ENCODE measurements at regions not wholly inside any gene's neighbourhood (a gene's known extent, or its start where the extent isn't known, plus 50 kb on each side); places are given as distances from the start of the nearest gene placed in this dataset.

DNA sequence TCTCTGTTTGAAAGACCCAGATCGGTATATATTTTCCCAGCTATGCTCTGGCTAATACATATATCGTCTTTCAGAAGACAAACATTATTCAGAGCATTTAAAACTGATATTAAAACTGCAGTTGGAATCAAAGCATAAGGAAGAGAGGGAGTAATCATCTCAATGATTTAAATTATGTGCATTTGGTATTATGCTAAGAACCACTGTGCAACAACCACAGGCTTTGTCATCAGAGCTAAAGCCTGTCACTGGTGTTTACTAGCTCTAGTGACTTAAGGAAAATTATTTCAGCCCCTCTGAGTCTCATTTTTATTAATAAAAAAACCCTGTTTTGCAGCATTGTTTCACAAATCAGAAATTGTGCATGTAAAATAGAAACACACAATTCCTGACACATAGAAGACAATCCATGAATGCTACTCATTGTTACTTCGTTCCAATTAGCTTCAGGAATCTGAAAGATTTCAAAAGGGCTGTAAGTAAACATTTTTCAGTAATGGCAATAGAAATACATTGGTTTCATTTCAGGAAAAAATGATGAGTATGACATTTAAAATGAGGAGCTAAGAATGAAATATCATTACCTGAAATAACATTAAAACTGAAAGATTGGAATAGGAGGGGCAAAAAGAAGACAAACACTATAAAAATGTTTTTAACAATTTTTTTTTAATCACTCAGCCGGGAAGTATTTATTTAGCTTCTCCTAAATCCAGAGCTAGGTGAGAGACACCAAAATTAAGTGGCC lies 136.5 kb upstream of the ADAMTS18 start:
- TF ChIP-seq USF1 (IDR thresholded peaks at IDR 0.05) (no peak), CREB1 (IDR thresholded peaks at IDR 0.05; ENCODE audit: low read depth) (no peak), ZBTB7A (IDR thresholded peaks at IDR 0.05; ENCODE audit: low read depth) (no peak), TEAD4 (IDR thresholded peaks at IDR 0.05) (no peak), TAF1 (IDR thresholded peaks at IDR 0.05; ENCODE audit: low read depth) (no peak), RAD21 (IDR thresholded peaks at IDR 0.05; ENCODE audit: low read depth) (no peak), NFIC (IDR thresholded peaks at IDR 0.05) (no peak), EP300 (IDR thresholded peaks at IDR 0.05; ENCODE audit: borderline replicate concordance) (no peak), TCF12 (IDR thresholded peaks at IDR 0.05; ENCODE audit: low read depth) (no peak), EGR1 (IDR thresholded peaks at IDR 0.05) (no peak), YY1 (IDR thresholded peaks at IDR 0.05; ENCODE audit: low read depth) (no peak), MAX (IDR thresholded peaks at IDR 0.05) (no peak), FOXM1 (IDR thresholded peaks at IDR 0.05; ENCODE audit: borderline replicate concordance, low read depth) (no peak), CEBPB (IDR thresholded peaks at IDR 0.05) (no peak)
- TF ChIP-seq, protein P1, sequence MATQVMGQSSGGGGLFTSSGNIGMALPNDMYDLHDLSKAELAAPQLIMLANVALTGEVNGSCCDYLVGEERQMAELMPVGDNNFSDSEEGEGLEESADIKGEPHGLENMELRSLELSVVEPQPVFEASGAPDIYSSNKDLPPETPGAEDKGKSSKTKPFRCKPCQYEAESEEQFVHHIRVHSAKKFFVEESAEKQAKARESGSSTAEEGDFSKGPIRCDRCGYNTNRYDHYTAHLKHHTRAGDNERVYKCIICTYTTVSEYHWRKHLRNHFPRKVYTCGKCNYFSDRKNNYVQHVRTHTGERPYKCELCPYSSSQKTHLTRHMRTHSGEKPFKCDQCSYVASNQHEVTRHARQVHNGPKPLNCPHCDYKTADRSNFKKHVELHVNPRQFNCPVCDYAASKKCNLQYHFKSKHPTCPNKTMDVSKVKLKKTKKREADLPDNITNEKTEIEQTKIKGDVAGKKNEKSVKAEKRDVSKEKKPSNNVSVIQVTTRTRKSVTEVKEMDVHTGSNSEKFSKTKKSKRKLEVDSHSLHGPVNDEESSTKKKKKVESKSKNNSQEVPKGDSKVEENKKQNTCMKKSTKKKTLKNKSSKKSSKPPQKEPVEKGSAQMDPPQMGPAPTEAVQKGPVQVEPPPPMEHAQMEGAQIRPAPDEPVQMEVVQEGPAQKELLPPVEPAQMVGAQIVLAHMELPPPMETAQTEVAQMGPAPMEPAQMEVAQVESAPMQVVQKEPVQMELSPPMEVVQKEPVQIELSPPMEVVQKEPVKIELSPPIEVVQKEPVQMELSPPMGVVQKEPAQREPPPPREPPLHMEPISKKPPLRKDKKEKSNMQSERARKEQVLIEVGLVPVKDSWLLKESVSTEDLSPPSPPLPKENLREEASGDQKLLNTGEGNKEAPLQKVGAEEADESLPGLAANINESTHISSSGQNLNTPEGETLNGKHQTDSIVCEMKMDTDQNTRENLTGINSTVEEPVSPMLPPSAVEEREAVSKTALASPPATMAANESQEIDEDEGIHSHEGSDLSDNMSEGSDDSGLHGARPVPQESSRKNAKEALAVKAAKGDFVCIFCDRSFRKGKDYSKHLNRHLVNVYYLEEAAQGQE (IDR thresholded peaks at IDR 0.05; ENCODE audit: low read depth), result no peak

- TF ChIP-seq USF1 (IDR thresholded peaks at IDR 0.05), result no peak
- TF ChIP-seq NFIC (IDR thresholded peaks at IDR 0.05), result no peak
- TF ChIP-seq, protein P1 (IDR thresholded peaks at IDR 0.05; ENCODE audit: low read depth), result no peak
- TF ChIP-seq ZBTB7A (IDR thresholded peaks at IDR 0.05; ENCODE audit: low read depth), result no peak
- no peak for TF ChIP-seq EP300 (IDR thresholded peaks at IDR 0.05; ENCODE audit: borderline replicate concordance)
- no peak for TF ChIP-seq RAD21 (IDR thresholded peaks at IDR 0.05; ENCODE audit: low read depth)
- TF ChIP-seq YY1 (IDR thresholded peaks at IDR 0.05; ENCODE audit: low read depth), result no peak
- no peak for TF ChIP-seq CEBPB (IDR thresholded peaks at IDR 0.05)
- TF ChIP-seq CREB1 (IDR thresholded peaks at IDR 0.05; ENCODE audit: low read depth), result no peak
- TF ChIP-seq TCF12 (IDR thresholded peaks at IDR 0.05; ENCODE audit: low read depth), result no peak
- TF ChIP-seq FOXM1 (IDR thresholded peaks at IDR 0.05; ENCODE audit: borderline replicate concordance, low read depth), result no peak
Observed at GRCh38 chr16:77574867-77575624, 140.2 kb upstream of the ADAMTS18 start.

- TF ChIP-seq TCF12 (IDR thresholded peaks at IDR 0.05; ENCODE audit: low read depth), result no peak
- no peak for TF ChIP-seq EGR1 (IDR thresholded peaks at IDR 0.05)
- no peak for TF ChIP-seq TEAD4 (IDR thresholded peaks at IDR 0.05)
- no peak for TF ChIP-seq FOXM1 (IDR thresholded peaks at IDR 0.05; ENCODE audit: borderline replicate concordance, low read depth)
- TF ChIP-seq, protein P1 (IDR thresholded peaks at IDR 0.05; ENCODE audit: low read depth), result no peak
- TF ChIP-seq CREB1 (IDR thresholded peaks at IDR 0.05; ENCODE audit: low read depth), result no peak
- TF ChIP-seq MAX (IDR thresholded peaks at IDR 0.05), result no peak
Observed at GRCh38 chr16:77579351-77579891, 142.9 kb upstream of the NUDT7 start.

- TF ChIP-seq ZBTB7A (IDR thresholded peaks at IDR 0.05; ENCODE audit: low read depth) (no peak), MAX (IDR thresholded peaks at IDR 0.05) (no peak), NFIC (IDR thresholded peaks at IDR 0.05) (no peak), YY1 (IDR thresholded peaks at IDR 0.05; ENCODE audit: low read depth) (no peak), CREB1 (IDR thresholded peaks at IDR 0.05; ENCODE audit: low read depth) (no peak), TEAD4 (IDR thresholded peaks at IDR 0.05) (no peak), EGR1 (IDR thresholded peaks at IDR 0.05) (no peak), USF1 (IDR thresholded peaks at IDR 0.05) (no peak), EP300 (IDR thresholded peaks at IDR 0.05; ENCODE audit: borderline replicate concordance) (no peak)
- TF ChIP-seq, protein P1 (IDR thresholded peaks at IDR 0.05; ENCODE audit: low read depth), result no peak
Observed at GRCh38 chr16:77581706-77582105, 140.6 kb upstream of the NUDT7 start.

All from Ishikawa (cell line).